ENCODE measurements at regions not wholly inside any gene's neighbourhood (a gene's known extent, or its start where the extent isn't known, plus 50 kb on each side); places are given as distances from the start of the nearest gene placed in this dataset.
A peak's percentile ranks its signal among the peaks of the same experiment; 100 is the strongest.
"Not testable (repeated sequence)": the region's sequence is repeated elsewhere in the genome, so short reads cannot be mapped to it uniquely, and the experiment has no call there.

GRCh38 chr10:28996947-28997551 lies 291.8 kb upstream of the LYZL1 start:
- Histone ChIP-seq H2AFZ (ENCODE audit: low read depth, low read length) (no peak overlapping the region), H3K9ac (ENCODE audit: low read length) (no peak overlapping the region), H3K27ac (ENCODE audit: low read depth, low read length) (no peak overlapping the region), H3K27me3 (ENCODE audit: insufficient read depth, low read length) (no peaks in the 10 kb centered on the region), H3K4me2 (ENCODE audit: low read length) (peak overlapping the region; percentile 12), H3K4me1 (ENCODE audit: insufficient read depth, low read length) (peaks cover 8% of the 10 kb centered on the region), H3K79me2 (ENCODE audit: insufficient read depth, low read length) (no peaks in the 10 kb centered on the region), H3K9me3 (ENCODE audit: insufficient read depth, low read depth, low read length) (no peaks in the 10 kb centered on the region), H4K20me1 (ENCODE audit: insufficient read depth, low read length) (no peaks in the 10 kb centered on the region), H3K4me3 (ENCODE audit: insufficient read depth, low read depth, low read length) (no peak overlapping the region), H3K36me3 (ENCODE audit: insufficient read depth, low read length) (no peaks in the 10 kb centered on the region)
- Mint-ChIP-seq H3K36me3 (ENCODE audit: low read depth, unreplicated experiment) (no peaks in the 10 kb centered on the region), H3K4me1 (ENCODE audit: low read depth, unreplicated experiment) (peaks cover 13% of the 10 kb centered on the region), H3K27me3 (ENCODE audit: low read depth, unreplicated experiment) (no peaks in the 10 kb centered on the region), H3K4me3 (ENCODE audit: unreplicated experiment) (no peak overlapping the region), H3K9me3 (ENCODE audit: unreplicated experiment) (peaks cover 5% of the 10 kb centered on the region), H3K27ac (ENCODE audit: unreplicated experiment) (no peak overlapping the region)
- DNase-seq (ENCODE audit: low read depth): no peak
- TF ChIP-seq CTCF (IDR thresholded peaks at IDR 0.05; ENCODE audit: insufficient read depth, low read depth, low read length) (no peak), EZH2 (IDR thresholded peaks at IDR 0.05; ENCODE audit: insufficient read depth, low read length) (no peak)
- no peak for FAIRE-seq

GRCh38 chr10:28997734-28998133 lies 291.1 kb upstream of the LYZL1 start:
- Mint-ChIP-seq H3K27ac (ENCODE audit: unreplicated experiment) (no peak overlapping the region), H3K4me1 (ENCODE audit: low read depth, unreplicated experiment) (peaks cover 12% of the 10 kb centered on the region), H3K4me3 (ENCODE audit: unreplicated experiment) (no peak overlapping the region), H3K27me3 (ENCODE audit: low read depth, unreplicated experiment) (no peaks in the 10 kb centered on the region), H3K36me3 (ENCODE audit: low read depth, unreplicated experiment) (no peaks in the 10 kb centered on the region), H3K9me3 (ENCODE audit: unreplicated experiment) (peaks cover 5% of the 10 kb centered on the region)
- Histone ChIP-seq H3K27ac (ENCODE audit: low read depth, low read length) (no peak overlapping the region), H3K27me3 (ENCODE audit: insufficient read depth, low read length) (no peaks in the 10 kb centered on the region), H3K9ac (ENCODE audit: low read length) (no peak overlapping the region), H3K4me3 (ENCODE audit: insufficient read depth, low read depth, low read length) (no peak overlapping the region), H4K20me1 (ENCODE audit: insufficient read depth, low read length) (no peaks in the 10 kb centered on the region), H3K79me2 (ENCODE audit: insufficient read depth, low read length) (no peaks in the 10 kb centered on the region), H3K4me2 (ENCODE audit: low read length) (no peak overlapping the region), H3K9me3 (ENCODE audit: insufficient read depth, low read depth, low read length) (no peaks in the 10 kb centered on the region), H3K4me1 (ENCODE audit: insufficient read depth, low read length) (peaks cover 4% of the 10 kb centered on the region), H2AFZ (ENCODE audit: low read depth, low read length) (no peak overlapping the region), H3K36me3 (ENCODE audit: insufficient read depth, low read length) (no peaks in the 10 kb centered on the region)
- peak; percentile 44 for DNase-seq (ENCODE audit: low read depth)
- TF ChIP-seq CTCF (IDR thresholded peaks at IDR 0.05; ENCODE audit: insufficient read depth, low read depth, low read length) (no peak), EZH2 (IDR thresholded peaks at IDR 0.05; ENCODE audit: insufficient read depth, low read length) (no peak)
- no peak for FAIRE-seq

GRCh38 chr10:29001801-29002200 lies 287.1 kb upstream of the LYZL1 start:
- no peaks in the 10 kb centered on the region for H3K27me3 ChIP-seq (ENCODE audit: insufficient read depth, low read length)
- TF ChIP-seq EZH2 (IDR thresholded peaks at IDR 0.05; ENCODE audit: insufficient read depth, low read length) (no peak), CTCF (IDR thresholded peaks at IDR 0.05; ENCODE audit: insufficient read depth, low read depth, low read length) (no peak)
- no peak overlapping the region for H3K4me3 Mint-ChIP-seq (ENCODE audit: unreplicated experiment)
- H3K36me3 ChIP-seq (ENCODE audit: insufficient read depth, low read length): no peaks in the 10 kb centered on the region
- no peak overlapping the region for H2AFZ ChIP-seq (ENCODE audit: low read depth, low read length)
- H3K27ac Mint-ChIP-seq (ENCODE audit: unreplicated experiment): no peak overlapping the region
- no peaks in the 10 kb centered on the region for H3K27me3 Mint-ChIP-seq (ENCODE audit: low read depth, unreplicated experiment)
- peaks cover 4% of the 10 kb centered on the region for H3K4me1 ChIP-seq (ENCODE audit: insufficient read depth, low read length)
- H3K36me3 Mint-ChIP-seq (ENCODE audit: low read depth, unreplicated experiment): no peaks in the 10 kb centered on the region
- H3K4me2 ChIP-seq (ENCODE audit: low read length): no peak overlapping the region
- FAIRE-seq (no peak), DNase-seq (ENCODE audit: low read depth) (no peak)
- peaks cover 10% of the 10 kb centered on the region for H3K4me1 Mint-ChIP-seq (ENCODE audit: low read depth, unreplicated experiment)
- no peaks in the 10 kb centered on the region for H4K20me1 ChIP-seq (ENCODE audit: insufficient read depth, low read length)
- H3K4me3 ChIP-seq (ENCODE audit: insufficient read depth, low read depth, low read length): no peak overlapping the region
- H3K27ac ChIP-seq (ENCODE audit: low read depth, low read length): no peak overlapping the region
- H3K9me3 ChIP-seq (ENCODE audit: insufficient read depth, low read depth, low read length): no peaks in the 10 kb centered on the region
- peaks cover 1% of the 10 kb centered on the region for H3K9me3 Mint-ChIP-seq (ENCODE audit: unreplicated experiment)
- no peak overlapping the region for H3K9ac ChIP-seq (ENCODE audit: low read length)
- no peaks in the 10 kb centered on the region for H3K79me2 ChIP-seq (ENCODE audit: insufficient read depth, low read length)

GRCh38 chr10:29003014-29003413 lies 285.9 kb upstream of the LYZL1 start:
- not testable (repeated sequence) for H3K4me1 Mint-ChIP-seq (ENCODE audit: low read depth, unreplicated experiment); H3K4me1 ChIP-seq (ENCODE audit: insufficient read depth, low read length); H4K20me1 ChIP-seq (ENCODE audit: insufficient read depth, low read length); DNase-seq (ENCODE audit: low read depth); H3K9me3 ChIP-seq (ENCODE audit: insufficient read depth, low read depth, low read length); H3K27me3 Mint-ChIP-seq (ENCODE audit: low read depth, unreplicated experiment); H3K27me3 ChIP-seq (ENCODE audit: insufficient read depth, low read length); H3K36me3 Mint-ChIP-seq (ENCODE audit: low read depth, unreplicated experiment); FAIRE-seq; H3K27ac Mint-ChIP-seq (ENCODE audit: unreplicated experiment); H3K79me2 ChIP-seq (ENCODE audit: insufficient read depth, low read length); H3K36me3 ChIP-seq (ENCODE audit: insufficient read depth, low read length); H3K4me3 Mint-ChIP-seq (ENCODE audit: unreplicated experiment); H3K27ac ChIP-seq (ENCODE audit: low read depth, low read length); H3K4me3 ChIP-seq (ENCODE audit: insufficient read depth, low read depth, low read length); H3K9me3 Mint-ChIP-seq (ENCODE audit: unreplicated experiment); H2AFZ ChIP-seq (ENCODE audit: low read depth, low read length); H3K9ac ChIP-seq (ENCODE audit: low read length); H3K4me2 ChIP-seq (ENCODE audit: low read length)
